ENCODE measurements at regions not wholly inside any gene's neighbourhood (a gene's known extent, or its start where the extent isn't known, plus 50 kb on each side); places are given as distances from the start of the nearest gene placed in this dataset.
A peak's percentile ranks its signal among the peaks of the same experiment; 100 is the strongest.

DNA sequence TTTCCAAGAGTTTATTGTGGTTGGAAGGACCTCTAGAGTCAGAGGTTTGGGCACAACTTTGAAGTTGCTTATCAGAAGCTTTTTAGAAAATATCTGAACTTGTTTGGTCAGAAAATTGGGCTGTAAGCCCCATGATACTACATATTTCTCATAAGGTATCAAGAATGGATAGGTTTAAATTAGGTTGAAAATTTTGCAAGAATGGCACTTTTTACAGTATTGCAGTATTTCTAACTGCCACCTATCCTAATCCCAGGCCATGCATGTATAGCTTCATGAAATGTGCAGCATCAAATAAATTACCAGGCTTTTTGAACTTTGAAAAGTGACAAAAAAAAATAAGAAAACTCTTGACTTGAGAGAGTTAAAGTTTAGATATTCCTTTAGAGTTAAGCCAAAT, 367.2 kb downstream of the FIGN start:
- peaks cover under 1% of the 10 kb centered on the region for H3K9me3 Mint-ChIP-seq
- H3K4me1 Mint-ChIP-seq: peaks cover 12% of the 10 kb centered on the region

GRCh38 chr2:163367825-163368582, 367.8 kb downstream of the FIGN start:
- Histone ChIP-seq H3K27me3 (ENCODE audit: control insufficient read depth, insufficient read depth, low read length, poor library complexity, severe bottlenecking) (no peaks in the 10 kb centered on the region), H3K9ac (ENCODE audit: extremely low read depth, low read length, poor library complexity, severe bottlenecking) (no peak overlapping the region), H3K27ac (ENCODE audit: low read depth, low read length) (no peak overlapping the region), H3K9me3 (ENCODE audit: control insufficient read depth, low read length) (no peaks in the 10 kb centered on the region), H3K4me3 (ENCODE audit: low read length) (no peak overlapping the region), H3K4me1 (ENCODE audit: control insufficient read depth, insufficient read depth, low read length) (peaks cover 3% of the 10 kb centered on the region), H3K36me3 (ENCODE audit: control insufficient read depth, insufficient read depth, low read length) (no peaks in the 10 kb centered on the region)
- WGBS, 2 experiments (ENCODE audit: insufficient coverage in 1 of 2, insufficient read length in 1 of 2): 94 to 100% methylated on average over 1 to 4 of the region's 4 CpGs
- Mint-ChIP-seq H3K36me3 (ENCODE audit: low read depth) (no peaks in the 10 kb centered on the region), H3K27ac (no peak overlapping the region), H3K4me1 (peaks cover 12% of the 10 kb centered on the region), H3K9me3 (peaks cover 2% of the 10 kb centered on the region), H3K27me3 (ENCODE audit: insufficient read depth) (no peaks in the 10 kb centered on the region), H3K4me3 (no peak overlapping the region)
- DNase-seq: no peak
- TF ChIP-seq CTCF (conservative IDR thresholded peaks at IDR 0.05): no peak

More for the DNA sequence above, 367.2 kb downstream of the FIGN start:
- Mint-ChIP-seq H3K27me3 (ENCODE audit: insufficient read depth) (no peaks in the 10 kb centered on the region), H3K36me3 (ENCODE audit: low read depth) (no peaks in the 10 kb centered on the region), H3K4me3 (no peak overlapping the region), H3K27ac (no peak overlapping the region)
- Histone ChIP-seq H3K4me1 (ENCODE audit: control insufficient read depth, insufficient read depth, low read length) (peaks cover 3% of the 10 kb centered on the region), H3K27ac (ENCODE audit: low read depth, low read length) (no peak overlapping the region), H3K27me3 (ENCODE audit: control insufficient read depth, insufficient read depth, low read length, poor library complexity, severe bottlenecking) (no peaks in the 10 kb centered on the region), H3K9ac (ENCODE audit: extremely low read depth, low read length, poor library complexity, severe bottlenecking) (no peak overlapping the region), H3K36me3 (ENCODE audit: control insufficient read depth, insufficient read depth, low read length) (no peaks in the 10 kb centered on the region), H3K9me3 (ENCODE audit: control insufficient read depth, low read length) (no peaks in the 10 kb centered on the region), H3K4me3 (ENCODE audit: low read length) (peak overlapping the region; percentile 38)
- no peak for DNase-seq
- TF ChIP-seq CTCF (conservative IDR thresholded peaks at IDR 0.05): no peak

- H3K4me3 ChIP-seq (ENCODE audit: low read length): no peak overlapping the region
- TF ChIP-seq CTCF (conservative IDR thresholded peaks at IDR 0.05): no peak
- no peaks in the 10 kb centered on the region for H3K9me3 ChIP-seq (ENCODE audit: control insufficient read depth, low read length)
- H3K36me3 ChIP-seq (ENCODE audit: control insufficient read depth, insufficient read depth, low read length): no peaks in the 10 kb centered on the region
- H3K4me3 Mint-ChIP-seq: no peak overlapping the region
- H3K27ac Mint-ChIP-seq: no peak overlapping the region
- no peak overlapping the region for H3K9ac ChIP-seq (ENCODE audit: extremely low read depth, low read length, poor library complexity, severe bottlenecking)
- H3K4me1 ChIP-seq (ENCODE audit: control insufficient read depth, insufficient read depth, low read length): peaks cover 3% of the 10 kb centered on the region
- no peaks in the 10 kb centered on the region for H3K36me3 Mint-ChIP-seq (ENCODE audit: low read depth)
- peaks cover 10% of the 10 kb centered on the region for H3K4me1 Mint-ChIP-seq
- H3K27me3 ChIP-seq (ENCODE audit: control insufficient read depth, insufficient read depth, low read length, poor library complexity, severe bottlenecking): no peaks in the 10 kb centered on the region
- H3K27ac ChIP-seq (ENCODE audit: low read depth, low read length): no peak overlapping the region
- DNase-seq: no peak
- no peaks in the 10 kb centered on the region for H3K27me3 Mint-ChIP-seq (ENCODE audit: insufficient read depth)
- H3K9me3 Mint-ChIP-seq: peaks cover 4% of the 10 kb centered on the region
Measured at GRCh38 chr2:163364736-163365135, 371.1 kb downstream of the FIGN start.

Data from endodermal cell (in vitro differentiated cells).